NT2/D1 (cell line): ENCODE measurements at regions not wholly inside any gene's neighbourhood (a gene's known extent, or its start where the extent isn't known, plus 50 kb on each side); places are given as distances from the start of the nearest gene placed in this dataset.

ENCODE experiments used
- YY1 ChIP-seq: IDR thresholded peaks from 2 replicates; pipeline ENCODE4 v1.6.1; 2011; ENCODE audit not compliant: insufficient read length, insufficient read depth
- ZNF274 ChIP-seq: IDR thresholded peaks from 2 replicates; pipeline ENCODE4 v1.6.1; 2011; ENCODE audit warnings: mild to moderate bottlenecking, low read depth, low read length

- TF ChIP-seq YY1: no peak
- no peak for TF ChIP-seq ZNF274
Measured at GRCh38 chr14:85291731-85292130, 238.2 kb upstream of the FLRT2 start.
